SK-N-SH treated with all-trans-retinoic acid at 6 μM for 48 hours (cell line): ENCODE measurements at regions not wholly inside any gene's neighbourhood (a gene's known extent, or its start where the extent isn't known, plus 50 kb on each side); places are given as distances from the start of the nearest gene placed in this dataset.

Source experiments
- ARNTL ChIP-seq: fragments of 450-650 bp; formaldehyde crosslinking; IDR thresholded peaks from 2 replicates; pipeline ENCODE4 v1.5.0; 2020; ENCODE audit warnings: low read depth, mild to moderate bottlenecking, moderate library complexity, borderline replicate concordance
- OSR1 ChIP-seq: fragments of 250-450 bp; sonication (Bioruptor Pico); IDR thresholded peaks from 2 replicates; pipeline ENCODE4 v1.8.0; 2022; ENCODE audit warnings: moderate library complexity, mild to moderate bottlenecking, inconsistent platforms
- TCF4 ChIP-seq: fragments of 250-450 bp; sonication (Bioruptor Pico); IDR thresholded peaks from 2 replicates; pipeline ENCODE4 v1.8.0; 2021; ENCODE audit warnings: mild to moderate bottlenecking, moderate library complexity, borderline replicate concordance
- TOX ChIP-seq: fragments of 250-450 bp; sonication (Bioruptor Pico); IDR thresholded peaks from 2 replicates; pipeline ENCODE4 v1.8.0; 2021; ENCODE audit warnings: mild to moderate bottlenecking, moderate library complexity, borderline replicate concordance
- ZFP3 ChIP-seq: fragments of 250-450 bp; sonication (Bioruptor Pico); IDR thresholded peaks from 2 replicates; pipeline ENCODE4 v1.5.0; 2020; ENCODE audit warnings: mild to moderate bottlenecking, moderate library complexity
- ZFP30 ChIP-seq: fragments of 450-650 bp; formaldehyde crosslinking; IDR thresholded peaks from 2 replicates; pipeline ENCODE4 v1.5.0; 2022; ENCODE audit warnings: mild to moderate bottlenecking, moderate library complexity
- ZNF70 ChIP-seq: fragments of 450-650 bp; formaldehyde crosslinking; IDR thresholded peaks from 2 replicates; pipeline ENCODE4 v1.5.0; 2020; ENCODE audit warnings: mild to moderate bottlenecking, moderate library complexity
- ZNF8 ChIP-seq: fragments of 450-650 bp; formaldehyde crosslinking; IDR thresholded peaks from 2 replicates; pipeline ENCODE4 v1.5.0; 2020; ENCODE audit warnings: mild to moderate bottlenecking, moderate library complexity
- TF ChIP-seq, protein P1 (sequence below): fragments of 250-450 bp; sonication (Bioruptor Pico); IDR thresholded peaks from 2 replicates; pipeline ENCODE4 v1.8.0; 2021; ENCODE audit warnings: low read depth, mild to moderate bottlenecking, moderate library complexity, borderline replicate concordance
- TF ChIP-seq, protein P2 (sequence below): fragments of 250-450 bp; sonication (Bioruptor Pico); IDR thresholded peaks from 2 replicates; pipeline ENCODE4 v1.5.1; 2020; ENCODE audit warnings: low read depth, mild to moderate bottlenecking, moderate library complexity

DNA sequence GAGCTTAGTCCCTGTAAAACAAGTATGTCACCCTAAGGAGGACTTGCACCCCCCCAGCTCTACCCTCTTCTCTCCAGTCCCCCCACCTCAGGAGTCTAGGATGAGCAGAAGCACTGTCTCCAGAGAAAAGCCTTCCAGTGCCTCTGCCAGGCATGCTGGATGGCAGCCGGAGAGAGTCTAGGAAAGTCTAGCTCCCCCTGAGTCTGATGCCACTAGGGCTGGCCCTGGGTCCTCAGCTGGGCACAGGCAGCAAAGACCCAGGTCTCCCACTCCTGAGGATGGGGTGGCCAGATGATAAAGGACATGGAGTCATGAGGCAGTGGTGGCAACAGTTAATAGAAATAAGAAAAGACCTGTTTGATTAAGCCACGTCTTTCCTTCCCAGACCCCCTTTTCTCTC, 225.6 kb downstream of the CYP26B1 start:
- TF ChIP-seq ARNTL (CRISPR knock-in tag) = no peak
- TF ChIP-seq OSR1 (CRISPR knock-in tag) = no peak
- TF ChIP-seq ZFP30 (CRISPR knock-in tag) = no peak
- TF ChIP-seq, protein P1, sequence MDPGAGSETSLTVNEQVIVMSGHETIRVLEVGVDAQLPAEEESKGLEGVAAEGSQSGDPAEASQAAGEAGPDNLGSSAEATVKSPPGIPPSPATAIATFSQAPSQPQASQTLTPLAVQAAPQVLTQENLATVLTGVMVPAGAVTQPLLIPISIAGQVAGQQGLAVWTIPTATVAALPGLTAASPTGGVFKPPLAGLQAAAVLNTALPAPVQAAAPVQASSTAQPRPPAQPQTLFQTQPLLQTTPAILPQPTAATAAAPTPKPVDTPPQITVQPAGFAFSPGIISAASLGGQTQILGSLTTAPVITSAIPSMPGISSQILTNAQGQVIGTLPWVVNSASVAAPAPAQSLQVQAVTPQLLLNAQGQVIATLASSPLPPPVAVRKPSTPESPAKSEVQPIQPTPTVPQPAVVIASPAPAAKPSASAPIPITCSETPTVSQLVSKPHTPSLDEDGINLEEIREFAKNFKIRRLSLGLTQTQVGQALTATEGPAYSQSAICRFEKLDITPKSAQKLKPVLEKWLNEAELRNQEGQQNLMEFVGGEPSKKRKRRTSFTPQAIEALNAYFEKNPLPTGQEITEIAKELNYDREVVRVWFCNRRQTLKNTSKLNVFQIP = no peak
- TF ChIP-seq ZNF8 = no peak
- TF ChIP-seq ZNF70 (CRISPR knock-in tag) = no peak
- no peak for TF ChIP-seq ZFP3 (CRISPR knock-in tag)
- TF ChIP-seq, protein P2, sequence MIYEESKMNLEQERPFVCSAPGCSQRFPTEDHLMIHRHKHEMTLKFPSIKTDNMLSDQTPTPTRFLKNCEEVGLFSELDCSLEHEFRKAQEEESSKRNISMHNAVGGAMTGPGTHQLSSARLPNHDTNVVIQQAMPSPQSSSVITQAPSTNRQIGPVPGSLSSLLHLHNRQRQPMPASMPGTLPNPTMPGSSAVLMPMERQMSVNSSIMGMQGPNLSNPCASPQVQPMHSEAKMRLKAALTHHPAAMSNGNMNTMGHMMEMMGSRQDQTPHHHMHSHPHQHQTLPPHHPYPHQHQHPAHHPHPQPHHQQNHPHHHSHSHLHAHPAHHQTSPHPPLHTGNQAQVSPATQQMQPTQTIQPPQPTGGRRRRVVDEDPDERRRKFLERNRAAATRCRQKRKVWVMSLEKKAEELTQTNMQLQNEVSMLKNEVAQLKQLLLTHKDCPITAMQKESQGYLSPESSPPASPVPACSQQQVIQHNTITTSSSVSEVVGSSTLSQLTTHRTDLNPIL (CRISPR knock-in tag) = no peak
- no peak for TF ChIP-seq TCF4 (CRISPR knock-in tag)
- TF ChIP-seq TOX (CRISPR knock-in tag) = no peak
